Activated B cell treated with CpG ODN at 0.5 μM for 24 hours (primary cell): ENCODE measurements at regions not wholly inside any gene's neighbourhood (a gene's known extent, or its start where the extent isn't known, plus 50 kb on each side); places are given as distances from the start of the nearest gene placed in this dataset.

Source experiments
- ATAC-seq: fragments of 200-7000 bp; cut with Tn5 transposase; one replicate; pipeline ENCODE4 v1.10.0; 2021; ENCODE audit warnings: low read depth, mild to moderate bottlenecking, moderate library complexity
- CTCF ChIA-PET: fragments of 350-600 bp; sonication (Branson Sonifier 250); formaldehyde crosslinking; loops from one replicate; lab custom pipeline; 2021; ENCODE audit warnings: antibody characterized with exemption; lab: Charles Lee
- POLR2A ChIA-PET: fragments of 350-600 bp; sonication (Branson Sonifier 250); formaldehyde crosslinking; loops from one replicate; lab custom pipeline; 2021; ENCODE audit warnings: antibody characterized with exemption; lab: Charles Lee
- DNase-seq: peaks from one replicate; pipeline ENCODE4 v3.0.0; 2022
- H3K27ac Mint-ChIP-seq: one replicate; pipeline ENCODE4 v1.8.0; 2020; ENCODE audit warnings: mixed read lengths
- H3K27me3 Mint-ChIP-seq: one replicate; pipeline ENCODE4 v1.8.0; 2021; ENCODE audit warnings: mixed read lengths
- H3K36me3 Mint-ChIP-seq: one replicate; pipeline ENCODE4 v1.8.0; 2021; ENCODE audit warnings: low read depth, mixed read lengths
- H3K4me1 Mint-ChIP-seq: one replicate; pipeline ENCODE4 v1.8.0; 2021; ENCODE audit warnings: mixed read lengths
- H3K4me3 Mint-ChIP-seq: one replicate; pipeline ENCODE4 v1.8.0; 2020; ENCODE audit warnings: mild to moderate bottlenecking, mixed read lengths
- H3K9me3 Mint-ChIP-seq: one replicate; pipeline ENCODE4 v1.8.0; 2020; ENCODE audit warnings: mixed read lengths
- CTCF ChIP-seq: fragments of 200-600 bp; IDR thresholded peaks from one replicate; pipeline ENCODE4 v1.8.0; 2022; ENCODE audit warnings: antibody characterized with exemption, mild to moderate bottlenecking
- intact Hi-C: fragments of 100-400 bp; cut with micrococcal nuclease; formaldehyde crosslinking; loops from one replicate; pipeline ENCODE4 v1.15.1; 2024

GRCh38 chr12:27382924-27383323 lies 50.3 kb downstream of the BMAL2 start:
- no peak for TF ChIP-seq CTCF
- CTCF ChIA-PET: no interaction called here
- Mint-ChIP-seq H3K4me3 (no peak overlapping the region), H3K36me3 (no peaks in the 10 kb centered on the region), H3K27ac (no peak overlapping the region), H3K27me3 (no peaks in the 10 kb centered on the region), H3K9me3 (no peaks in the 10 kb centered on the region), H3K4me1 (no peaks in the 10 kb centered on the region)
- intact Hi-C loops: loop anchor here (2.0 kb wide), 1 partner anchor 50 kb away; the partner anchor contains the start of gene BMAL2
- no peak for DNase-seq
- POLR2A ChIA-PET: no interaction called here
- ATAC-seq: no peak

GRCh38 chr12:27383429-27384260 lies 51.0 kb downstream of the BMAL2 start:
- POLR2A ChIA-PET: no interaction called here
- intact Hi-C loops: loop anchor here (2.0 kb wide), 1 partner anchor 51 kb away; the partner anchor contains the start of gene BMAL2
- Mint-ChIP-seq H3K36me3 (no peaks in the 10 kb centered on the region), H3K4me1 (no peaks in the 10 kb centered on the region), H3K27me3 (no peaks in the 10 kb centered on the region), H3K4me3 (no peak overlapping the region), H3K27ac (no peak overlapping the region), H3K9me3 (no peaks in the 10 kb centered on the region)
- no peak for TF ChIP-seq CTCF
- CTCF ChIA-PET: interaction anchor here (0.8 to 1.4 kb wide), 5 partner anchors 8 to 271 kb away, joined by 3 to 5 read pairs (median 3); no protein-coding TSS in a partner anchor
- DNase-seq: peak; percentile 29
- ATAC-seq: peak; percentile 56

- Mint-ChIP-seq H3K4me3 (no peak overlapping the region), H3K36me3 (no peaks in the 10 kb centered on the region), H3K9me3 (no peaks in the 10 kb centered on the region), H3K27me3 (no peaks in the 10 kb centered on the region), H3K27ac (no peak overlapping the region), H3K4me1 (no peaks in the 10 kb centered on the region)
- no peak for TF ChIP-seq CTCF
- POLR2A ChIA-PET: no interaction called here
- DNase-seq: no peak
- intact Hi-C loops: no loop called here
- CTCF ChIA-PET: interaction anchor here (0.8 to 1.6 kb wide), 6 partner anchors 8 to 270 kb away, joined by 3 to 5 read pairs (median 3); no protein-coding TSS in a partner anchor
- no peak for ATAC-seq
These were observed 51.6 kb downstream of the BMAL2 start for GRCh38 chr12:27384261-27384590.

GRCh38 chr12:27385766-27386564 lies 53.3 kb downstream of the BMAL2 start:
- no peak for ATAC-seq
- Mint-ChIP-seq H3K27me3 (no peaks in the 10 kb centered on the region), H3K4me3 (no peak overlapping the region), H3K36me3 (no peaks in the 10 kb centered on the region), H3K27ac (no peak overlapping the region), H3K9me3 (no peaks in the 10 kb centered on the region), H3K4me1 (no peaks in the 10 kb centered on the region)
- no peak for TF ChIP-seq CTCF
- intact Hi-C loops: no loop called here
- DNase-seq: no peak
- POLR2A ChIA-PET: no interaction called here
- CTCF ChIA-PET: interaction anchor here (1.6 kb wide), 1 partner anchor 20 kb away, joined by 3 read pairs; no protein-coding TSS in a partner anchor

GRCh38 chr12:27387473-27387872 lies 54.8 kb downstream of the BMAL2 start:
- Mint-ChIP-seq H3K4me3 (no peak overlapping the region), H3K4me1 (no peaks in the 10 kb centered on the region), H3K9me3 (peaks cover 2% of the 10 kb centered on the region), H3K36me3 (no peaks in the 10 kb centered on the region), H3K27me3 (no peaks in the 10 kb centered on the region), H3K27ac (no peak overlapping the region)
- intact Hi-C loops: no loop called here
- ATAC-seq: no peak
- ChIA-PET CTCF (no interaction called here), POLR2A (no interaction called here)
- TF ChIP-seq CTCF: no peak
- DNase-seq: no peak
